ENCODE measurements at regions not wholly inside any gene's neighbourhood (a gene's known extent, or its start where the extent isn't known, plus 50 kb on each side); places are given as distances from the start of the nearest gene placed in this dataset.

GRCh38 chr12:13293096-13293495, 96.6 kb downstream of the EMP1 start:
- TF ChIP-seq CTCF (IDR thresholded peaks at IDR 0.05): no peak
- no peak for TF ChIP-seq POLR2AphosphoS5 (IDR thresholded peaks at IDR 0.05)

Data from breast epithelium (tissue), 3 donors.